Dendritic cell treated with granulocyte-macrophage colony-stimulating factor and Interleukin-4, amounts not matched to agents 40 ng/mL and 50 ng/mL, for 4 days (primary cell): ENCODE measurements at regions not wholly inside any gene's neighbourhood (a gene's known extent, or its start where the extent isn't known, plus 50 kb on each side); places are given as distances from the start of the nearest gene placed in this dataset.

Experiments used
- H3K27ac Mint-ChIP-seq: one replicate; pipeline ENCODE4 v1.8.0; 2022; ENCODE audit warnings: mild to moderate bottlenecking, mixed read lengths
- H3K27me3 Mint-ChIP-seq: one replicate; pipeline ENCODE4 v1.8.0; 2022; ENCODE audit warnings: mild to moderate bottlenecking, mixed read lengths
- H3K36me3 Mint-ChIP-seq: one replicate; pipeline ENCODE4 v1.8.0; 2022; ENCODE audit warnings: low read depth, mixed read lengths
- H3K4me1 Mint-ChIP-seq: one replicate; pipeline ENCODE4 v1.8.0; 2022; ENCODE audit warnings: low read depth, mixed read lengths
- H3K4me3 Mint-ChIP-seq: one replicate; pipeline ENCODE4 v1.8.0; 2022; ENCODE audit warnings: mild to moderate bottlenecking, moderate library complexity, mixed read lengths
- H3K9me3 Mint-ChIP-seq: one replicate; pipeline ENCODE4 v1.8.0; 2022; ENCODE audit warnings: mixed read lengths
- intact Hi-C: fragments of 100-400 bp; cut with micrococcal nuclease; formaldehyde crosslinking; loops from one replicate; pipeline ENCODE4 v1.15.0; 2022

DNA sequence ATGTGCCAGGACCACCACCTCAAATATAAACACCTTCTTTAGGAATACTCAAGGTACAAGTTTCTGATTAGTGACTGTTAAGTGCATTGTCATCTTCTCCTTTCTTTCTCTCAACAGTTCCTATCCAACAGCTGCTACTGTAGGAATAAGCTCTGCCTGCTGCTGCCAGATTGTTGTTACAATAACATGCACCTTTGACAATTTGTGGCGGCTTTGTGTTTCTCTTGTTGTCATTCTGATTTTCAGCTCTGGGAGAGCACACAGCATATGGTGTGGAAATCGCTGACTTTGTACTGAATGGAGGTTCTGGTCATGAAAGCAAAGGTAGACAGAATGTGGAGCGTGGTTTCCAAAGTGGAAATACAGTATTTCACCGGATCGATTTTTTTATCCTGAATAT lies 182.8 kb downstream of the SEC23IP start:
- no peaks in the 10 kb centered on the region for H3K4me1 Mint-ChIP-seq
- H3K4me3 Mint-ChIP-seq: no peak overlapping the region
- H3K27ac Mint-ChIP-seq: no peak overlapping the region
- no peaks in the 10 kb centered on the region for H3K36me3 Mint-ChIP-seq
- H3K9me3 Mint-ChIP-seq: no peaks in the 10 kb centered on the region
- intact Hi-C loops: no loop called here
- H3K27me3 Mint-ChIP-seq: no peaks in the 10 kb centered on the region

DNA sequence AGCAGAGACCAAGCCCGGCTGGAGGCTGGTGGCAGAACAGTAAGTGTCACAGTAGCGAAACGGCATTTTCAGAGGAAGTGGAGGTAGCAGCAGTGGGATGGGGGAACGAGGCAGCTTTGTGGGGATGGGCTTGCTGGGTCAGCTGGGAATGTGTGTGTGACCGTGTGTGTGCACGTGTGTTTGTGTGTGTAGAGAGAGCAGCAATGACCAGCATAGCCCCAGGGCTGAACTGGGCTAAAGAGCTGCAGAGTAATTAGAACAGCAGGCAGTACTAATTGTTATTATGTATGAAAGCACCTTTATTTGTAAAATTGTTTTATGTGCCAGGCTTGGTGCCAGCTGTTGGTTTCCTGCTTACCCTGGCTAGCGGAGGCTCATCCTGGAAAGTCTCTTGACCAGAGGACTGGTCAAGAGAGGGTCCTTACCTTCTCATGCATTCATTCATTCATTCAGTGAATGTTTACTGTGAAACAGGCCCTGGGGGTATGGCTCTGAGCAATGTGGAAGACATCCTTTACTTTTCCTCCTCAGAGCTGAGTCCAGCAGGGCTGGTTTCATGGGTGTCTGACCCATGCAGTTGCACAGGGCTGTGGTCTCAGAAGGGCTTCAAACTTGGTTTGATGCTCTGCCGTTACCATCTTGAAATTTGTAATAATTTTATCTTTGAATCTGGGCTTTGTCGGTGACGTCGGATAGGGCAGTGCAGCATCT lies 184.6 kb downstream of the SEC23IP start:
- Mint-ChIP-seq H3K9me3 (no peaks in the 10 kb centered on the region), H3K27ac (no peak overlapping the region), H3K4me1 (no peaks in the 10 kb centered on the region), H3K36me3 (no peaks in the 10 kb centered on the region), H3K4me3 (no peak overlapping the region), H3K27me3 (no peaks in the 10 kb centered on the region)
- intact Hi-C loops: no loop called here

DNA sequence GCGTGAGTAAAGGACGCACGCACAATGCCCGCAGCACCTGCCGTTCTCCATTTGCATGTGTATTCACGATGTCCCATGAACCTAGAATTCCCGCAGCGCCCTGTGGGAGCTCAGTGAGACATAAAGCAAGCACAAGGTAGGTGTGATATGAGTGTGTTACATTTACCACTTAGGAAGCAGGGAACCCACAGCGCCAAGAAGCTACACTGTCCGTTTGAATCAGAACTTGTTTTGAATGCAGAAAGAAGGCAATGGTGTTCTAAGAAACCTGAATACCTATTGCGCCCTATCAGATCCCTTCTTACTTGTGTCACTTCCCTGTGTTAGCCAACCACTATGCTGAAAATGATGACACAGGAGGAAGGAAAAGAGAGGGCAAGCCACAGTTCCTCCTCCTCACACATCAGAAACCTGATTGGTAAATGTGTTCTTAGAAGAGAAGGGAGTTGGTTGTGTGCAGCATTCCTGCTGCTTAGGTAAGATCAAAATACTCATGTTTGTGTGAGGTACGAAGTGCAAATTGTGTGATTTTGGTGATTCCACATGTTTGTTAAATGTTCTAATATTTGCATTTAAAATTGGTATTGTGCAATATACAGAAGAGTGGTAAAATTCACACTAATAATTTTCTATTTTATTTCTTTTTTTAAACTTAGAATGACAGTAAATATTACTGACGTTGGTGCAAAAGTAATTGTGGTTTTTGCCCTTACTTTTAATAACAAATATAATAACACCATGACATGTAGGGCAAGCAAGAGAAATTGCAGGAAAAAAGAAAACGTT lies 185.4 kb downstream of the SEC23IP start:
- intact Hi-C loops: no loop called here
- H3K4me3 Mint-ChIP-seq: no peak overlapping the region
- H3K36me3 Mint-ChIP-seq: no peaks in the 10 kb centered on the region
- H3K4me1 Mint-ChIP-seq: no peaks in the 10 kb centered on the region
- H3K27ac Mint-ChIP-seq: no peak overlapping the region
- H3K9me3 Mint-ChIP-seq: no peaks in the 10 kb centered on the region
- no peaks in the 10 kb centered on the region for H3K27me3 Mint-ChIP-seq

- H3K4me1 Mint-ChIP-seq: no peaks in the 10 kb centered on the region
- H3K4me3 Mint-ChIP-seq: no peak overlapping the region
- no peak overlapping the region for H3K27ac Mint-ChIP-seq
- intact Hi-C loops: no loop called here
- H3K36me3 Mint-ChIP-seq: no peaks in the 10 kb centered on the region
- no peaks in the 10 kb centered on the region for H3K27me3 Mint-ChIP-seq
- H3K9me3 Mint-ChIP-seq: peaks cover 16% of the 10 kb centered on the region
Observed at GRCh38 chr10:120085096-120085796, 192.7 kb downstream of the SEC23IP start.

- intact Hi-C loops: no loop called here
- Mint-ChIP-seq H3K4me3 (no peak overlapping the region), H3K4me1 (no peaks in the 10 kb centered on the region), H3K27me3 (no peaks in the 10 kb centered on the region), H3K36me3 (no peaks in the 10 kb centered on the region), H3K9me3 (peaks cover 16% of the 10 kb centered on the region), H3K27ac (no peak overlapping the region)
Observed at GRCh38 chr10:120086066-120086465, 193.5 kb downstream of the SEC23IP start.

DNA sequence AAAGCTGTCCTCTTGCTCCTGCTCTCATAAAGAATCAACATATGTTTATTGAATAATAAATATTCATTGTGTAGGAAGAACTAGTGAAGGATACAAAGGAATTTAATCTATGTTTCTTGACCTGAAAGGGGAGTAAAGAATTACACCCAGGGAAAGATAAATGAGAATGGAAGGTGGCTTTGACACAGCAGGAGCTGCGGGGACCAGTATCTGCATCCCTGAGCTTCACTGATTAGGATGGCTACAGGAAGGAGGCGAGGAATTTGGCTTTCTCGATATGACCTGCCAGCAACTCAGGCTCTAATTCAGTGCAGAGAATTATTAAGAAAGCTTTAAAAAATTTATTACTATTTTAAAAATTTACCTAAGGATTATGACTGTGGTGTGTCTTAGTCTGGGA lies 194.6 kb downstream of the SEC23IP start:
- intact Hi-C loops: no loop called here
- Mint-ChIP-seq H3K4me1 (no peaks in the 10 kb centered on the region), H3K4me3 (no peak overlapping the region), H3K27me3 (no peaks in the 10 kb centered on the region), H3K27ac (no peak overlapping the region), H3K9me3 (peaks cover 16% of the 10 kb centered on the region), H3K36me3 (no peaks in the 10 kb centered on the region)

DNA sequence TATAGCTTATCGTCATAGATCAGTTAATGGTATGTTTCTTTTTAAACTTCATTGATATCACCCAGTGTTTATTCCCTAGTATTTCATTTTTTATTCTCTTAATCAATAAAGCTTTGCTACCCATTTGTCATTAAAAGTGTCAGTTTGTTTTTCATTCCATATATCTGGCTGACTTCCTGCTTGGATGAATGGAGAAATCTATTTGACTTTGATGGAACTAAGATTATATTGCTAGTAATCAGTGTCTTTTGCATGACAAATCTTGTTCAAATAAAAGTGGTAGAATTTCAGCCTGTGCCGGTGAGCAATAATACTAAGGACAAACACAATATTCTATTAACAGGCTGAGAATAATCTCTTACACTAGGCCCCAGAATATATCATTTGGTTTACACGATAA lies 203.3 kb downstream of the SEC23IP start:
- no peaks in the 10 kb centered on the region for H3K9me3 Mint-ChIP-seq
- H3K4me1 Mint-ChIP-seq: no peaks in the 10 kb centered on the region
- H3K27ac Mint-ChIP-seq: no peak overlapping the region
- intact Hi-C loops: no loop called here
- no peaks in the 10 kb centered on the region for H3K36me3 Mint-ChIP-seq
- H3K27me3 Mint-ChIP-seq: no peaks in the 10 kb centered on the region
- H3K4me3 Mint-ChIP-seq: no peak overlapping the region

DNA sequence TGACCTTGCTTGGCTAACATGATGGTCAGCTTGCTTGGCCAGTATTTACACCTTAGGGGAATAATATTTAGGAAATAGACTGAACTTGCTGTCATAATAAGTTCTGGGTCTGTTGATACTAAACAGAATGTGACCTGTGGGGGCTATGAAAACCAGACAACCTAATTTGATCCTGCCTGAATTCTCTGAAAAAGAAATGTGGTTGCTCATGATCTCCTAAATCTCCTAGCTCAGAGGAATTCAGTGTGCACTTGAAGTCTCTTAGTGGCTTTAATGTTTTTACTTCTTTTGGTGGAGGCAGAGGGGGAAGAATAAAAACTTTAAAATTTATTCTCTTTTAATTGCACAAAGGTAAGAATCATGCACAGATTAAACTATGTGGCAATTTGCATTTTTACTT lies 205.2 kb downstream of the SEC23IP start:
- intact Hi-C loops: no loop called here
- no peaks in the 10 kb centered on the region for H3K27me3 Mint-ChIP-seq
- no peaks in the 10 kb centered on the region for H3K4me1 Mint-ChIP-seq
- H3K9me3 Mint-ChIP-seq: no peaks in the 10 kb centered on the region
- no peaks in the 10 kb centered on the region for H3K36me3 Mint-ChIP-seq
- H3K27ac Mint-ChIP-seq: no peak overlapping the region
- no peak overlapping the region for H3K4me3 Mint-ChIP-seq

- H3K27me3 Mint-ChIP-seq: no peaks in the 10 kb centered on the region
- no peaks in the 10 kb centered on the region for H3K4me1 Mint-ChIP-seq
- H3K36me3 Mint-ChIP-seq: no peaks in the 10 kb centered on the region
- H3K27ac Mint-ChIP-seq: no peak overlapping the region
- no peak overlapping the region for H3K4me3 Mint-ChIP-seq
- H3K9me3 Mint-ChIP-seq: no peaks in the 10 kb centered on the region
- intact Hi-C loops: no loop called here
Observed at GRCh38 chr10:120098232-120098930, 205.9 kb downstream of the SEC23IP start.

DNA sequence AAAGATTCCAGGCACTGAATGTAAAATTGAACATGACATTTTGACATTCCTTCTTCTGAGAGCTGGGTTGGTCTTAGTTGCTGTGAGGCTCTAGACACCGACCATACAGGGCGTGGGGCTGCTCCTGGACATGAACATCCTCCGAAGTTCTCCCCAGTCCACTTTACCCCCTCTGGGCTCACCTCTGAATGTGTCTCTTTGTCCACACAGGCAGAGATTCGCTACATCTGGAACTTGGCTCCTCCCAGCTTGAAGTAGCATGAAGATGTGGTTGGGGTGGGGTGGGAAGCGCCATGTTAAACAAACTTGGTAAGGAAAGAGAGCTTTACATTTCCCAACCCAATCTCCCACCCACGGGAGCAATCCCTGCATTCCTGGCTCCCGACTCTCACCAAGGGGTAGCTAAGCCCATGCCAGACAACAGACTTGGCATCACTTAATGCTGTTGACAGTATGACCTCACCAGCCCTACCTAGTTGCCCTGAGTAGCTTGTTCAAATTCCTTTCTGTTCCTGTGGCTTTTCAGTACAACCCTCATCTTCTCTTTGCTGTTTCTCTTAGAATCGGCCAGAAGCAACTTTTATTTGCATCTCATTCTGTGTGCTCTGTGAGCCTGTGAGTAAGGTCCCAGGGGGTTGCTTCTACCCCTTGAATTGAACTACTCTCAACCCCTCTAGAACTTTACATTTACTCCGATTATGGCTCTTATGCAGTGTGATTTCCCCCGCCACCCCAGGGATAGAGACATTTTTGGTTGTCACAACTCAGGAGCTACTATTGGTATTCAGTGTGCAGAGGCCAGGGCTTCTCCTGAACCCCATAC lies 211.4 kb downstream of the SEC23IP start:
- no peaks in the 10 kb centered on the region for H3K4me1 Mint-ChIP-seq
- no peaks in the 10 kb centered on the region for H3K36me3 Mint-ChIP-seq
- no peak overlapping the region for H3K4me3 Mint-ChIP-seq
- intact Hi-C loops: no loop called here
- no peaks in the 10 kb centered on the region for H3K27me3 Mint-ChIP-seq
- no peak overlapping the region for H3K27ac Mint-ChIP-seq
- no peaks in the 10 kb centered on the region for H3K9me3 Mint-ChIP-seq

GRCh38 chr10:120105001-120105400 lies 212.5 kb downstream of the SEC23IP start:
- intact Hi-C loops: no loop called here
- no peaks in the 10 kb centered on the region for H3K9me3 Mint-ChIP-seq

GRCh38 chr10:120105492-120105891 lies 213.0 kb downstream of the SEC23IP start:
- intact Hi-C loops: no loop called here
- Mint-ChIP-seq H3K4me3 (no peak overlapping the region), H3K9me3 (no peaks in the 10 kb centered on the region), H3K27me3 (no peaks in the 10 kb centered on the region), H3K4me1 (no peaks in the 10 kb centered on the region), H3K27ac (no peak overlapping the region), H3K36me3 (no peaks in the 10 kb centered on the region)

More at GRCh38 chr10:120105001-120105400, 212.5 kb downstream of the SEC23IP start:
- no peak overlapping the region for H3K27ac Mint-ChIP-seq
- no peaks in the 10 kb centered on the region for H3K27me3 Mint-ChIP-seq
- H3K4me3 Mint-ChIP-seq: no peak overlapping the region
- no peaks in the 10 kb centered on the region for H3K36me3 Mint-ChIP-seq
- H3K4me1 Mint-ChIP-seq: no peaks in the 10 kb centered on the region

DNA sequence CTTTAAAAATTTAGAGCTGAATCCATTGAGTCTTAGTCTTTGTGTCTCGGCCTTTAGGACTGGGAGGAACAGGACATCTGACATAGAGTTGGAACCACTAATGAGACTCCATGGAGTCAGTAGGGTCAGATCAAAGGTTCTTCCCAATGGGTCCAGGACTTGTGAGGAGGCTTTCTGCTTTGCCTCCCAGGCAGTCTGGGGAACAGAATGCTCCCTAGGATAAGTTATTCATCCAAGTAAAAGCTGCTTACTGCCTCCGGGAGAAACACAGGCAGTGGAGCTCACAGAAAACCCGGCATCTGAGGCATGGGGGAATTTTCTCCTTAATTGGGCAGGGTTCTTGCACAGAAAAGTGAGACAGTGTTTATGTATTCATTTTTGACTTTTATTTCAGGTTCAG lies 216.4 kb downstream of the SEC23IP start:
- H3K9me3 Mint-ChIP-seq: no peaks in the 10 kb centered on the region
- no peak overlapping the region for H3K27ac Mint-ChIP-seq
- intact Hi-C loops: no loop called here
- H3K4me1 Mint-ChIP-seq: no peaks in the 10 kb centered on the region
- peaks cover 1% of the 10 kb centered on the region for H3K27me3 Mint-ChIP-seq
- H3K36me3 Mint-ChIP-seq: no peaks in the 10 kb centered on the region
- H3K4me3 Mint-ChIP-seq: no peak overlapping the region
